GM12878 (cell line): ENCODE measurements at regions not wholly inside any gene's neighbourhood (a gene's known extent, or its start where the extent isn't known, plus 50 kb on each side); places are given as distances from the start of the nearest gene placed in this dataset.

Experiments used
- BCL11A ChIP-seq: IDR thresholded peaks from 2 replicates; pipeline ENCODE4 v1.6.1; 2011; ENCODE audit warnings: low read depth, low read length
- BCL3 ChIP-seq: IDR thresholded peaks from 2 replicates; pipeline ENCODE4 v1.6.1; 2011; ENCODE audit warnings: borderline replicate concordance, low read depth, mild to moderate bottlenecking, moderate library complexity, low read length; ENCODE audit not compliant: insufficient read depth, poor library complexity, severe bottlenecking
- BRCA1 ChIP-seq: IDR thresholded peaks from 2 replicates; pipeline ENCODE4 v1.6.1; 2011; ENCODE audit warnings: low read depth, low read length, improper control_type of control experiment
- CEBPB ChIP-seq, 2 experiments: fragments of 150-350 bp in 1 of 2; IDR thresholded peaks; 2 replicates each; pipeline ENCODE4 v1.6.1; 2012 to 2014; ENCODE audit warnings: low read depth in 2 of 2, low read length in 2 of 2, borderline replicate concordance in 1 of 2, inconsistent platforms in 1 of 2
- CTCF ChIP-seq, 3 experiments: IDR thresholded peaks in 2 of 3; conservative IDR thresholded peaks in 1 of 3; 2 replicates each; pipeline ENCODE4 v1.5.1; 2011; ENCODE audit warnings: low read depth in 3 of 3, low read length in 3 of 3, mild to moderate bottlenecking in 3 of 3, control low read depth in 2 of 3, moderate library complexity in 2 of 3, inconsistent platforms in 1 of 3, mixed read lengths in 1 of 3; ENCODE audit not compliant: control insufficient read depth in 2 of 3, insufficient read depth in 1 of 3; ENCODE audit errors: extremely low read depth in 1 of 3
- EP300 ChIP-seq, 2 experiments: fragments of 150-350 bp in 1 of 2; IDR thresholded peaks; 2 replicates each; pipeline ENCODE4 v1.6.1; 2011 to 2012; ENCODE audit warnings: low read depth in 2 of 2, low read length in 2 of 2, borderline replicate concordance in 1 of 2, improper control_type of control experiment in 1 of 2, inconsistent platforms in 1 of 2; ENCODE audit not compliant: control insufficient read depth in 1 of 2
- EZH2 ChIP-seq: IDR thresholded peaks from 2 replicates; pipeline ENCODE4 v1.6.1; 2012; ENCODE audit warnings: low read depth, mild to moderate bottlenecking, control low read depth, inconsistent platforms, low read length, borderline replicate concordance; ENCODE audit not compliant: control insufficient read depth
- HDAC6 ChIP-seq: fragments of 200-600 bp; sonication (generic); IDR thresholded peaks from one replicate; pipeline ENCODE4 v1.8.0; 2017; ENCODE audit warnings: antibody characterized with exemption; ENCODE audit not compliant: unreplicated experiment
- POLR2A ChIP-seq: IDR thresholded peaks from 2 replicates; pipeline ENCODE4 v1.6.1; 2011; ENCODE audit warnings: low read depth, mild to moderate bottlenecking, low read length
- RFX5 ChIP-seq: IDR thresholded peaks from 2 replicates; pipeline ENCODE4 v1.6.1; 2011; ENCODE audit warnings: low read depth, low read length, improper control_type of control experiment
- SKIL ChIP-seq: fragments of 450-650 bp; IDR thresholded peaks from 2 replicates; pipeline ENCODE4 v1.6.1; 2017; ENCODE audit warnings: mild to moderate bottlenecking, low read depth, inconsistent platforms; ENCODE audit not compliant: poor library complexity, severe bottlenecking
- ZNF24 ChIP-seq: fragments of 450-650 bp; IDR thresholded peaks from 2 replicates; pipeline ENCODE4 v1.6.1; 2017; ENCODE audit warnings: antibody characterized with exemption, mild to moderate bottlenecking
- ZSCAN29 ChIP-seq: fragments of 450-650 bp; IDR thresholded peaks from 2 replicates; pipeline ENCODE4 v1.6.1; 2017; ENCODE audit warnings: mild to moderate bottlenecking, moderate library complexity

GRCh38 chr17:63033142-63033541 is 67.1 kb downstream of the TANC2 start:
- TF ChIP-seq BRCA1: no peak
- no peak for TF ChIP-seq CEBPB (IDR thresholded peaks at IDR 0.05; ENCODE audit: borderline replicate concordance in 1 of 2, low read depth in 2 of 2, low read length in 2 of 2)
- TF ChIP-seq HDAC6: no peak
- TF ChIP-seq CTCF (IDR thresholded peaks at IDR 0.05 in 2 of 3, conservative IDR thresholded peaks at IDR 0.05 in 1 of 3; ENCODE audit: control insufficient read depth in 2 of 3, extremely low read depth in 1 of 3, insufficient read depth in 1 of 3, low read depth in 3 of 3, low read length in 3 of 3): no peak
- TF ChIP-seq BCL11A: no peak
- no peak for TF ChIP-seq EP300 (IDR thresholded peaks at IDR 0.05; ENCODE audit: borderline replicate concordance in 1 of 2, control insufficient read depth in 1 of 2, low read depth in 2 of 2, low read length in 2 of 2)
- no peak for TF ChIP-seq ZSCAN29
- TF ChIP-seq ZNF24: no peak
- no peak for TF ChIP-seq EZH2
- no peak for TF ChIP-seq BCL3
- TF ChIP-seq SKIL: no peak
- no peak for TF ChIP-seq RFX5
- no peak for TF ChIP-seq POLR2A
